Psoas muscle (tissue), 7 donors: ENCODE measurements at regions not wholly inside any gene's neighbourhood (a gene's known extent, or its start where the extent isn't known, plus 50 kb on each side); places are given as distances from the start of the nearest gene placed in this dataset.

ENCODE experiments used
- ATAC-seq, 4 donors: fragments of 200-7000 bp; cut with Tn5 transposase; one replicate each; pipeline ENCODE4 v1.9.1; 2020; ENCODE audit warnings: moderate library complexity in 3 of 4, mild to moderate bottlenecking in 2 of 4
- DNase-seq, 2 donors: peaks; one replicate each; pipeline ENCODE4 v3.0.0-alpha.2; 2020
- H3K27ac ChIP-seq: fragments of 200-600 bp; one replicate; pipeline ENCODE4 v1.8.0; 2022
- H3K27me3 ChIP-seq, 3 donors: fragments of 200-600 bp in 1 of 3; one replicate each; pipeline versions ENCODE4 v1.6.1 to v1.8.0; 2013 to 2022; ENCODE audit warnings: low read length in 2 of 3, mild to moderate bottlenecking in 2 of 3, moderate library complexity in 1 of 3; ENCODE audit not compliant: insufficient read depth in 3 of 3
- H3K36me3 ChIP-seq, 2 donors: fragments of 200-600 bp in 1 of 2; one replicate each; pipeline versions ENCODE4 v1.6.1 to v1.8.0; 2013 to 2022; ENCODE audit warnings: low read depth in 1 of 2, mild to moderate bottlenecking in 1 of 2, moderate library complexity in 1 of 2; ENCODE audit not compliant: insufficient read depth in 1 of 2
- H3K4me1 ChIP-seq: fragments of 200-600 bp; one replicate; pipeline ENCODE4 v1.8.0; 2022
- H3K4me3 ChIP-seq: fragments of 200-600 bp; one replicate; pipeline ENCODE4 v1.8.0; 2022; ENCODE audit warnings: mild to moderate bottlenecking
- H3K9me3 ChIP-seq: fragments of 200-600 bp; one replicate; pipeline ENCODE4 v1.8.0; 2022
- WGBS, 3 donors: extraction: QIAGEN DNeasy Blood & Tissue Kit; methylation state at CpG; one replicate each; pipeline versions ENCODE4 v1.1.6 to v1.1.7; 2013; 5-methylcytosine and 5-hydroxymethylcytosine counted together
- intact Hi-C, 2 donors: fragments of 100-400 bp; cut with DNase I; formaldehyde crosslinking; loops; one replicate each; pipeline versions ENCODE4 v1.11.0 to v1.14.2; 2022
- TF ChIP-seq, protein P1 (sequence below): fragments of 200-600 bp; IDR thresholded peaks from one replicate; pipeline ENCODE4 v1.8.0; 2022; ENCODE audit warnings: antibody characterized with exemption
- donor health status: healthy with polysubstance abuse.
- donor health status: DM: no; HTN: no; CAD: no; lungs with moderate emphysema.
- donor health status: Bipolar disorder and iron deficiency.
- donor health status: healthy.
- donor health status: DM: yes; HTN: yes; CAD: no.
- donor health status: DM: no; HTN: no; CAD: no.
- donor health status: DM: yes; HTN: yes; CAD: no.

DNA sequence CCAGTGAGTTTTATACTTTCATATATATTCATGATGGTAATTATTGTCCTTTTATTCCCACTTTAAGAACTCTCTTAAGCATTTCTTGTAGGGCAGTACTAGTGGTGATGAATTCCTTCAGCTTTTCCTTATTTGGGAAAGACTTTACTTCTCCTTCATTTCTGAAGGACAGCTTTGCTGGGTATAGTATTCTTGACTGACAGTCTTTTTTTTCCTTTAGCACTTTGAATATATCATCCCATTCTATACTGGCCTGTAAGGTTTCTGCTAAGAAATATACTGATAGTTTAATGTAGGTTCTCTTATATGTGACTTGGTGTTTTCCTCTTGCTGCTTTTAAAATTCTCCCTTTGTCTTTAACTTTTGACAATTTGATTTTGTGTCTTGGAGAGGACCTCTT is 109.0 kb upstream of the FSTL4 start:
- Histone ChIP-seq H3K9me3 (peaks cover 13% of the 10 kb centered on the region), H3K4me3 (no peak overlapping the region), H3K36me3 (no peaks in the 10 kb centered on the region), H3K27me3 (no peaks in the 10 kb centered on the region), H3K27ac (no peak overlapping the region), H3K4me1 (no peaks in the 10 kb centered on the region)
- intact Hi-C loops = no loop called here
- DNase-seq (no peak), ATAC-seq (no peak)
- TF ChIP-seq, protein P1, sequence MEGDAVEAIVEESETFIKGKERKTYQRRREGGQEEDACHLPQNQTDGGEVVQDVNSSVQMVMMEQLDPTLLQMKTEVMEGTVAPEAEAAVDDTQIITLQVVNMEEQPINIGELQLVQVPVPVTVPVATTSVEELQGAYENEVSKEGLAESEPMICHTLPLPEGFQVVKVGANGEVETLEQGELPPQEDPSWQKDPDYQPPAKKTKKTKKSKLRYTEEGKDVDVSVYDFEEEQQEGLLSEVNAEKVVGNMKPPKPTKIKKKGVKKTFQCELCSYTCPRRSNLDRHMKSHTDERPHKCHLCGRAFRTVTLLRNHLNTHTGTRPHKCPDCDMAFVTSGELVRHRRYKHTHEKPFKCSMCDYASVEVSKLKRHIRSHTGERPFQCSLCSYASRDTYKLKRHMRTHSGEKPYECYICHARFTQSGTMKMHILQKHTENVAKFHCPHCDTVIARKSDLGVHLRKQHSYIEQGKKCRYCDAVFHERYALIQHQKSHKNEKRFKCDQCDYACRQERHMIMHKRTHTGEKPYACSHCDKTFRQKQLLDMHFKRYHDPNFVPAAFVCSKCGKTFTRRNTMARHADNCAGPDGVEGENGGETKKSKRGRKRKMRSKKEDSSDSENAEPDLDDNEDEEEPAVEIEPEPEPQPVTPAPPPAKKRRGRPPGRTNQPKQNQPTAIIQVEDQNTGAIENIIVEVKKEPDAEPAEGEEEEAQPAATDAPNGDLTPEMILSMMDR = no peak

DNA sequence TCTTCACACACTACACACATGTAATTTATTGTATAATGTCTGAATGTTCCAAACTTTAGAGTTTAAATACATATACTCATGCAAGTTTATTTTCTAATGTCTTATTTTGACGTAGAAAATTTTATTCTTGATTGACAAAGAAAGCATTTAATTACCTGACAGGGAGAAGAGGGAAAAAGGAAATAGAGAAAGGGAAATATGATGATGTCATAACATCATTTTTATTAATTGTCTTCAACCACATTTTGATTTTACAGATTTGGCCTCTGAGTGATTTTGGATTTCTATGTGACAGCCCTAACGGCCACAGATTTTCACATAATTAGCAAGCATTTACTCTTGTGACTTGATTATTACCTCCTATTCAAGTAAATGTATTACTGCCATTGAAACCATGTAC is 106.1 kb upstream of the FSTL4 start:
- no peaks in the 10 kb centered on the region for H3K27me3 ChIP-seq
- intact Hi-C loops = no loop called here
- no peak for ATAC-seq

DNA sequence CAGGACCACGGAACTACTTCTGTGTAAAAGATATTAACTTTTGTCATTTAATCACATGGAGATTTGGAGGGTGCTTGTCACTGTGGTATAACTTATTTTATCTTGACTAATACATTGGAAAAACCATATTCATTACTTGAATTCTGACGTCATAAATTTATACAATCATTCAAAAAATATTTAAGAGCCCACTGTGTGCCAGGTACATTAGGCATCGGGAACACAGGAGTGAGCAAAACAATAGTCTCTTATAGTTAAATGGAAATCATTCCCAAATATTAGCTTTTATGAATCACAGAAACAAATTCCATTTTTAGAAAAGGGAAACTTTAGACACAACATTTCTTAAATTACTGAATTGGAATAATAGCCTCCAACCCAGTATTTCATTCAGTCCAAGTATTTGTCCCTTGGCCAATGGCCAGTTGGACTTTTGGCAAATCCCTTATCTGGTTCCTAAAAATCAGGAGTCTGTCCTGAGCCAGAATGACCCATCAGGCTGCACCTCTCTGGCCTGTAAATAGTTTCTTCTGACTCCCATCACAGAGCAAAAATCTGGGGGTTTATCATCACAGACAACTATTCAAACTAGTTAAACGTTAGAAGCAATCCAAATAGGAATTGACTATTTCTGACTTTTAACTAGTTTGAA is 104.3 kb upstream of the FSTL4 start:
- Histone ChIP-seq H3K4me1 (no peaks in the 10 kb centered on the region), H3K27ac (no peak overlapping the region), H3K36me3 (no peaks in the 10 kb centered on the region), H3K4me3 (no peak overlapping the region), H3K27me3 (no peaks in the 10 kb centered on the region), H3K9me3 (peaks cover 9% of the 10 kb centered on the region)
- intact Hi-C loops = no loop called here
- ATAC-seq (no peak), DNase-seq (no peak)
- TF ChIP-seq, protein P1 = no peak
- WGBS, 3 donors = 63 to 64% (median 64%) methylated on average over 4 of the region's 4 CpGs

More for the DNA sequence above, 106.1 kb upstream of the FSTL4 start:
- Histone ChIP-seq H3K4me1 (no peaks in the 10 kb centered on the region), H3K27ac (no peak overlapping the region), H3K36me3 (no peaks in the 10 kb centered on the region), H3K4me3 (no peak overlapping the region), H3K9me3 (peaks cover 13% of the 10 kb centered on the region)
- 43 to 87% (median 65%) methylated on average over 2 of the region's 2 CpGs for WGBS, 3 donors
- TF ChIP-seq, protein P1 = no peak
- DNase-seq = no peak

DNA sequence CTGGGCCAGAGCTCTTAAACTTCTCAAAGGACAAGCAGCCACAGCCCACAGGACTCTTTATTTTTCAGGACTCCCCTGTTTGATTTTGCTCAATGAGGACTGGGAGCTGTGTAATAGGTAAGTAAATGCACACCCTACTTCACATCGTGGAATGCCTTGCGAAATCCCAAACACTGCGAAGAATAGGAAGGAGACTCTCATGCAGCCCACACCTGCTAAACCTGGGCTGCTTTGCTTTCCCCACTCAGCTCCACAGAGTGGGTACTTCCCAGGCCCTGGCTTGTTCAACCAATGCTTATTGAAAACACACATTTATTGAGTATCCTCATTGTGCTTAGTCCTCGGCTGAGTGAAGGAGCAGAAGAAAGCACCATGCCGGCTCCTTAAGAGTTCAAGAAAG is 103.3 kb upstream of the FSTL4 start:
- Histone ChIP-seq H3K4me1 (no peaks in the 10 kb centered on the region), H3K9me3 (no peaks in the 10 kb centered on the region), H3K4me3 (no peak overlapping the region), H3K36me3 (no peaks in the 10 kb centered on the region), H3K27ac (no peak overlapping the region), H3K27me3 (no peaks in the 10 kb centered on the region)
- intact Hi-C loops = no loop called here
- TF ChIP-seq, protein P1 = no peak
- WGBS, 3 donors = 70 to 91% (median 81%) methylated on average over 5 of the region's 5 CpGs
- DNase-seq (no peak), ATAC-seq (no peak)

DNA sequence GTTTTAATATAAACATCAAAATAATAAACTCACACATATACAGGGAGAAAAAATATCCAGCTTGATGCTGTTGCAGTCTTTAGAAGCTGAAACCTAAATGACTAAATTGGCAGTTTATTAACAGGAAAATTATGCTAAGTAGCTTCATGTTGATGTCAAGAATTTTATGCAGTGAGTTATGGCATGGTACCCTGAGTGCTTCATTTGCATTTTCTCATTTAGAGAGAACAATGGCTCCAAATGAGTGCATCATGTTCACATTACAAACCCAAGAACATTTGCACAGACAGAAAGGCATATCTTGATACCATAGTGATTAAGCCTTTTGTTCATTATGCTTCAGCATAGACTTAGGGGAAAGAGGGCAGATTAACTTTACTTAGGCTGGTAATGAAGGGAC is 102.9 kb upstream of the FSTL4 start:
- TF ChIP-seq, protein P1 = no peak

More for the DNA sequence above, 102.9 kb upstream of the FSTL4 start:
- Histone ChIP-seq H3K4me3 (no peak overlapping the region), H3K36me3 (no peaks in the 10 kb centered on the region), H3K27me3 (no peaks in the 10 kb centered on the region), H3K9me3 (no peaks in the 10 kb centered on the region), H3K27ac (no peak overlapping the region), H3K4me1 (no peaks in the 10 kb centered on the region)
- DNase-seq (no peak), ATAC-seq (no peak)
- intact Hi-C loops = no loop called here
